ENCODE measurements at regions not wholly inside any gene's neighbourhood (a gene's known extent, or its start where the extent isn't known, plus 50 kb on each side); places are given as distances from the start of the nearest gene placed in this dataset.
A peak's percentile ranks its signal among the peaks of the same experiment; 100 is the strongest.
"Not testable (repeated sequence)": the region's sequence is repeated elsewhere in the genome, so short reads cannot be mapped to it uniquely, and the experiment has no call there.

DNA sequence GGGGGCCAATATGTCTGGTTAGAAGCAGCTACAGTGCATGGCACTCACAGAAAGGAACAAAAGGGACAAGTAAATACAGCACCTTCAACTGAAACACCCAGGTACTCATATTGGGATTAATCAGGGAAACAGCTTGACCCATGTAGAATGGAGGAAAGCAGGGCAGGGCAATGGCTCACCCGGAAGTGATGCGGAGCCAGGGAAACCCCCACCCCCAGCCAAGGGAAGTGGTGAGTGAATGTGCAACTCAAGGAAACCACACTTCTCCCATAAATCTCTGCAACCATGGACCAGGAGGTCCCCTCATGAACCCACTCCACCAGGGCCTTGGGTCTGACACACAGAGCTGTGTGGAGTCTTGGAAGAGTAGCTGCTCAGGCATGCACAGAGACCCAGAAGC, 117.1 kb downstream of the MTHFS start:
- Histone ChIP-seq H2AFZ (ENCODE audit: low read depth) (peak overlapping the region; percentile 37; the same call in 1 of the 2 replicates), H3K4me3 (IDR thresholded peaks at IDR 0.05; ENCODE audit: insufficient read depth, low read depth, low read length) (no peak overlapping the region), H3K9ac (no peak overlapping the region; the same call in 1 of the 2 replicates), H4K20me1 (ENCODE audit: insufficient read depth) (no peaks in the 10 kb centered on the region), H3K4me2 (peak overlapping the region; percentile 45), H3K27ac (peak overlapping the region; percentile 51), H3K79me2 (ENCODE audit: insufficient read depth, low read depth) (no peaks in the 10 kb centered on the region), H3K27me3 (ENCODE audit: insufficient read depth, low read depth) (no peaks in the 10 kb centered on the region), H3K4me1 (ENCODE audit: low read depth, poor library complexity, severe bottlenecking) (peaks cover 56% of the 10 kb centered on the region), H3K36me3 (ENCODE audit: insufficient read depth) (no peaks in the 10 kb centered on the region)
- TF ChIP-seq, protein P1, sequence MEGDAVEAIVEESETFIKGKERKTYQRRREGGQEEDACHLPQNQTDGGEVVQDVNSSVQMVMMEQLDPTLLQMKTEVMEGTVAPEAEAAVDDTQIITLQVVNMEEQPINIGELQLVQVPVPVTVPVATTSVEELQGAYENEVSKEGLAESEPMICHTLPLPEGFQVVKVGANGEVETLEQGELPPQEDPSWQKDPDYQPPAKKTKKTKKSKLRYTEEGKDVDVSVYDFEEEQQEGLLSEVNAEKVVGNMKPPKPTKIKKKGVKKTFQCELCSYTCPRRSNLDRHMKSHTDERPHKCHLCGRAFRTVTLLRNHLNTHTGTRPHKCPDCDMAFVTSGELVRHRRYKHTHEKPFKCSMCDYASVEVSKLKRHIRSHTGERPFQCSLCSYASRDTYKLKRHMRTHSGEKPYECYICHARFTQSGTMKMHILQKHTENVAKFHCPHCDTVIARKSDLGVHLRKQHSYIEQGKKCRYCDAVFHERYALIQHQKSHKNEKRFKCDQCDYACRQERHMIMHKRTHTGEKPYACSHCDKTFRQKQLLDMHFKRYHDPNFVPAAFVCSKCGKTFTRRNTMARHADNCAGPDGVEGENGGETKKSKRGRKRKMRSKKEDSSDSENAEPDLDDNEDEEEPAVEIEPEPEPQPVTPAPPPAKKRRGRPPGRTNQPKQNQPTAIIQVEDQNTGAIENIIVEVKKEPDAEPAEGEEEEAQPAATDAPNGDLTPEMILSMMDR (conservative IDR thresholded peaks at IDR 0.05; ENCODE audit: low read depth, low read length): no peak

DNA sequence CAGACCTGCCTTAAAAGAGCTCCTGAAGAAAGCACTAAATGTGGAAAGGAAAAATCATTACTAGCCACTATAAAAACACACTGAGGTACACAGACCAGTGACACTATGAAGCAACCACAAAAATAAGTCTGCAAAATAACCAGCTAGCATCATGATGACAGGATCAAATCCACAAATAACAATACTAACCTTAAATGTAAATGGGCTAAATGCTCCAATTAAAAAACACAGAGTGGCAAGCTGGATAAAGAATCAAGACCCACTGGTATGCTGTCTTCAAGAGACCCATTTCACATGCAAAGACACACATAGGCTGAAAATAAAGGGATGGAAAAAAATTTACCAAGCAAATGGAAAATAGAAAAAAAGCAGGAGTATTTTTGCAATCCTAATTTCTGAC, 114.5 kb downstream of the MTHFS start:
- not testable (repeated sequence) for H3K27me3 ChIP-seq (ENCODE audit: insufficient read depth, low read depth); H3K79me2 ChIP-seq (ENCODE audit: insufficient read depth, low read depth); H4K20me1 ChIP-seq (ENCODE audit: insufficient read depth); H3K4me3 ChIP-seq (IDR thresholded peaks at IDR 0.05; ENCODE audit: insufficient read depth, low read depth, low read length); H3K9ac ChIP-seq; H3K27ac ChIP-seq; H3K4me2 ChIP-seq; H3K36me3 ChIP-seq (ENCODE audit: insufficient read depth); H2AFZ ChIP-seq (ENCODE audit: low read depth)
- H3K4me1 ChIP-seq (ENCODE audit: low read depth, poor library complexity, severe bottlenecking): peaks cover 37% of the 10 kb centered on the region

Data from KMS-11 (cell line).